HL-60/S4 (cell line): ENCODE measurements at regions not wholly inside any gene's neighbourhood (a gene's known extent, or its start where the extent isn't known, plus 50 kb on each side); places are given as distances from the start of the nearest gene placed in this dataset.

Experiments used
- in situ Hi-C: fragments of 300-500 bp; cut with MboI; formaldehyde crosslinking; loops from 2 replicates; pipeline ENCODE4 v1.14.3; 2022; ENCODE audit warnings: low sequenced_read_pairs

DNA sequence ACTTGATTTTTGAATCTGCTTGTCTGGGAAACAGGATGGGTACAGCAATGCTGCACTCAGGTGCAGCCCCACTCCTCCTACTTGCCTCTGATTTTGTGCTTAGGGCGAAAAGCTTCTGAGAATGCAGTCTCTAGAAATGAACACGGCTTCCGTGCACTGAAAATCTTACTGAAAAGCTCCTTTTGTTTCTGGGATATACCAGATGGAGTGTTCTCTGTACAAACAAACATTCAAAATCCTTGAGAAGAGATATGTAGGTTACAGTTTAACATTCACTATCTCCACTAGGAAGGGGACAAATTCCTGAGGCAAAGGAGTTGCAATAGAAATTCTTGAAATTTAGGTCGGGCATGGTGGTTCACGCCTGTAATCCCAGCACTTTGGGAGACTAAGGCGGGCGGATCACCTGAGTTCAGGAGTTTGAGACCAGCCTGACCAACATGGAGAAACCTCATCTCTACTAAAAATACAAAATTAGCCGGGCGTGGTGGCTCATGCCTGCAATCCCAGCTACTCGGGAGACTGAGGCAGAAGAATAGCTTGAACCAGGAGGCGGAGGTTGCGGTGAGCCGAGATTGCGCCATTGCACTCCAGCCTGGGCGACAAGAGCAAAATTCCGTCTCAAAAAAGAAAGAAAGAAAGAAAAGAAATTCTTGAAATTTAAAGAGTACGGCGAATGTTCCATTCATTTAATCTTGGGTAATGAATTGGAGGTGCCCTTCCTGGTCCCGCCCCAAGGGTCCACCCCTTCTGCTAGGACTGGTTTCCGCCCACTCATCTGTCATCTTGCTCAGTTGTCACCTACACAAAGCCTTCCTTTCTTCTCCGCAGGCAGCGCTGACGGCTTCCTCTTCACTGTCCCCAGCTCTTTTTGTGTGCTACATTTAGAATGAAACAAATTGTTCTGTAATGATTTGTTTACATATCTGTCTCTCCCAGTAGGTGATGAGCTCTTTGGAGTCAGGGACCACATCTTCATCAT lies 92.4 kb downstream of the SOCS6 start:
- in situ Hi-C loops, result no loop called here
